GM12878 (cell line): ENCODE measurements at regions not wholly inside any gene's neighbourhood (a gene's known extent, or its start where the extent isn't known, plus 50 kb on each side); places are given as distances from the start of the nearest gene placed in this dataset.

Experiments used
- ATAC-seq: fragments of 200-7000 bp; cut with Tn5 transposase; 3 replicates; pipeline ENCODE4 v1.9.1; 2020; ENCODE audit warnings: mild to moderate bottlenecking, moderate library complexity
- BruUV-seq: library from RNA; stranded (reverse); fragments of 400-500 nt; replicated peaks from 2 replicates; lab custom pipeline; 2021; lab: Mats Ljungman, UMichigan
- CTCF ChIA-PET: fragments of 300-600 bp; sonication (Branson Sonifier 250); formaldehyde crosslinking; extraction: SDS; loops from one replicate; lab custom pipeline; 2021; ENCODE audit warnings: inconsistent platforms; lab: Yijun Ruan, JAX
- POLR2A ChIA-PET: fragments of 350-600 bp; formaldehyde crosslinking; extraction: SDS; loops from one replicate; lab custom pipeline; 2021; ENCODE audit warnings: inconsistent platforms; lab: Charles Lee
- RAD21 ChIA-PET: fragments of 300-600 bp; sonication (Branson Sonifier 250); formaldehyde crosslinking; loops from one replicate; lab custom pipeline; 2023; ENCODE audit warnings: antibody characterized with exemption; ENCODE audit not compliant: unreplicated experiment; lab: Charles Lee
- SMC1A ChIA-PET: fragments of 300-600 bp; sonication (Branson Sonifier 250); formaldehyde crosslinking; loops from one replicate; lab custom pipeline; 2023; ENCODE audit not compliant: unreplicated experiment, uncharacterized antibody; lab: Charles Lee
- DNase-seq: peaks from one replicate; pipeline ENCODE4 v3.0.0-alpha.2; 2011; ENCODE audit warnings: low read depth, low spot score
- FAIRE-seq: peaks from 3 replicates; lab custom pipeline; 2011; peaks lifted over from hg19 to GRCh38; lab: Jason Lieb, UNC
- H2AFZ ChIP-seq: 2 replicates; pipeline ENCODE4 v1.6.0; 2011; ENCODE audit warnings: low read depth, low read length, control low read depth; ENCODE audit not compliant: control insufficient read depth
- H3K27ac ChIP-seq: 2 replicates; pipeline ENCODE4 v1.5.1; 2011; ENCODE audit warnings: control low read depth; ENCODE audit not compliant: control insufficient read depth, insufficient read depth
- H3K27me3 ChIP-seq, 2 experiments: replicated peaks in 1 of 2; 2 replicates each; pipeline versions ENCODE4 v1.6.0 to v1.6.1; 2011; ENCODE audit warnings: low read length in 1 of 2; ENCODE audit not compliant: control insufficient read depth in 2 of 2, insufficient read depth in 2 of 2
- H3K36me3 ChIP-seq, 2 experiments: 2 replicates each; pipeline ENCODE4 v1.5.1; 2011; ENCODE audit warnings: low read length in 1 of 2; ENCODE audit not compliant: control insufficient read depth in 2 of 2, insufficient read depth in 2 of 2
- H3K4me1 ChIP-seq: 2 replicates; pipeline ENCODE4 v1.6.1; 2011; ENCODE audit warnings: mild to moderate bottlenecking, low read length, moderate library complexity, mixed read lengths; ENCODE audit not compliant: control insufficient read depth, insufficient read depth
- H3K4me2 ChIP-seq: 2 replicates; pipeline ENCODE4 v1.6.0; 2011; ENCODE audit warnings: control low read depth; ENCODE audit not compliant: control insufficient read depth, insufficient read depth
- H3K4me3 ChIP-seq: fragments of 200-600 bp; sonication (generic); 2 replicates; pipeline ENCODE4 v1.5.1; 2016
- H3K79me2 ChIP-seq: 2 replicates; pipeline ENCODE4 v1.6.0; 2011; ENCODE audit warnings: low read length; ENCODE audit not compliant: control insufficient read depth, insufficient read depth
- H3K9ac ChIP-seq: 2 replicates; pipeline ENCODE4 v1.8.0; 2011; ENCODE audit warnings: low read length, control low read depth, mixed read lengths; ENCODE audit not compliant: control insufficient read depth, insufficient read depth
- H3K9me3 ChIP-seq: replicated peaks from 3 replicates; pipeline ENCODE4 v1.5.1; 2011; ENCODE audit warnings: mild to moderate bottlenecking, low read length; ENCODE audit not compliant: control insufficient read depth, insufficient read depth
- H4K20me1 ChIP-seq: 2 replicates; pipeline ENCODE4 v1.6.0; 2011; ENCODE audit not compliant: control insufficient read depth, insufficient read depth
- SIX5 ChIP-seq: IDR thresholded peaks from 2 replicates; pipeline ENCODE4 v1.6.1; 2011; ENCODE audit warnings: mild to moderate bottlenecking, low read depth, low read length, moderate library complexity; ENCODE audit not compliant: severe bottlenecking
- in situ Hi-C: fragments of 300-500 bp; cut with MboI; formaldehyde crosslinking; loops from 9 replicates; pipeline ENCODE4 v1.14.3; 2018; ENCODE audit warnings: mixed read lengths
- intact Hi-C: fragments of 100-400 bp; cut with micrococcal nuclease; formaldehyde crosslinking; loops from one replicate; pipeline ENCODE4 v1.14.2; 2022; ENCODE audit not compliant: unreplicated experiment
- TF ChIP-seq, protein P1 (sequence below): fragments of 150-350 bp; IDR thresholded peaks from 2 replicates; pipeline ENCODE4 v1.6.1; 2016; ENCODE audit warnings: low read depth, low read length
- TF ChIP-seq, protein P2 (sequence below): IDR thresholded peaks from 2 replicates; pipeline ENCODE4 v1.6.1; 2012; ENCODE audit warnings: mild to moderate bottlenecking, low read depth, low read length

DNA sequence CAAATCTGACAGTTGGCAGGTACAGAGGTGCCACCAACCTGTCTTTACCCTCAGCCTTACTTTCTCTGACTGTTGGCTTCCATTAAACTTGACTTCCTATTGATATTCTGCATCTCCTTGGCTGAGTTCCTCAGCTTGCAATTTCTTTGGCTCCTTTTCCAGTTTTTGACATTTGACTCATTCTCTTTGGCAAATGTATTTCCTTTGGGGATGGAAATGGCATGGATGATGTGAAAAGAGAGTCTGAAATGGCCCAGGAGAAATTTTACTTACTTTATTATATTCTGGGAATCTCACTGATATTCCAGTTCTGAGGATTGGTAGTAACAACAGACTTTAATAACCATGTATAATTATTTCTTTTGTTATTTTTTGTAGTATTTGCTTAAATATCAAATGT, 255.2 kb downstream of the CD109 start:
- TF ChIP-seq SIX5: no peak
- TF ChIP-seq, protein P1, sequence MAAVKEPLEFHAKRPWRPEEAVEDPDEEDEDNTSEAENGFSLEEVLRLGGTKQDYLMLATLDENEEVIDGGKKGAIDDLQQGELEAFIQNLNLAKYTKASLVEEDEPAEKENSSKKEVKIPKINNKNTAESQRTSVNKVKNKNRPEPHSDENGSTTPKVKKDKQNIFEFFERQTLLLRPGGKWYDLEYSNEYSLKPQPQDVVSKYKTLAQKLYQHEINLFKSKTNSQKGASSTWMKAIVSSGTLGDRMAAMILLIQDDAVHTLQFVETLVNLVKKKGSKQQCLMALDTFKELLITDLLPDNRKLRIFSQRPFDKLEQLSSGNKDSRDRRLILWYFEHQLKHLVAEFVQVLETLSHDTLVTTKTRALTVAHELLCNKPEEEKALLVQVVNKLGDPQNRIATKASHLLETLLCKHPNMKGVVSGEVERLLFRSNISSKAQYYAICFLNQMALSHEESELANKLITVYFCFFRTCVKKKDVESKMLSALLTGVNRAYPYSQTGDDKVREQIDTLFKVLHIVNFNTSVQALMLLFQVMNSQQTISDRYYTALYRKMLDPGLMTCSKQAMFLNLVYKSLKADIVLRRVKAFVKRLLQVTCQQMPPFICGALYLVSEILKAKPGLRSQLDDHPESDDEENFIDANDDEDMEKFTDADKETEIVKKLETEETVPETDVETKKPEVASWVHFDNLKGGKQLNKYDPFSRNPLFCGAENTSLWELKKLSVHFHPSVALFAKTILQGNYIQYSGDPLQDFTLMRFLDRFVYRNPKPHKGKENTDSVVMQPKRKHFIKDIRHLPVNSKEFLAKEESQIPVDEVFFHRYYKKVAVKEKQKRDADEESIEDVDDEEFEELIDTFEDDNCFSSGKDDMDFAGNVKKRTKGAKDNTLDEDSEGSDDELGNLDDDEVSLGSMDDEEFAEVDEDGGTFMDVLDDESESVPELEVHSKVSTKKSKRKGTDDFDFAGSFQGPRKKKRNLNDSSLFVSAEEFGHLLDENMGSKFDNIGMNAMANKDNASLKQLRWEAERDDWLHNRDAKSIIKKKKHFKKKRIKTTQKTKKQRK: no peak
- TF ChIP-seq, protein P2, sequence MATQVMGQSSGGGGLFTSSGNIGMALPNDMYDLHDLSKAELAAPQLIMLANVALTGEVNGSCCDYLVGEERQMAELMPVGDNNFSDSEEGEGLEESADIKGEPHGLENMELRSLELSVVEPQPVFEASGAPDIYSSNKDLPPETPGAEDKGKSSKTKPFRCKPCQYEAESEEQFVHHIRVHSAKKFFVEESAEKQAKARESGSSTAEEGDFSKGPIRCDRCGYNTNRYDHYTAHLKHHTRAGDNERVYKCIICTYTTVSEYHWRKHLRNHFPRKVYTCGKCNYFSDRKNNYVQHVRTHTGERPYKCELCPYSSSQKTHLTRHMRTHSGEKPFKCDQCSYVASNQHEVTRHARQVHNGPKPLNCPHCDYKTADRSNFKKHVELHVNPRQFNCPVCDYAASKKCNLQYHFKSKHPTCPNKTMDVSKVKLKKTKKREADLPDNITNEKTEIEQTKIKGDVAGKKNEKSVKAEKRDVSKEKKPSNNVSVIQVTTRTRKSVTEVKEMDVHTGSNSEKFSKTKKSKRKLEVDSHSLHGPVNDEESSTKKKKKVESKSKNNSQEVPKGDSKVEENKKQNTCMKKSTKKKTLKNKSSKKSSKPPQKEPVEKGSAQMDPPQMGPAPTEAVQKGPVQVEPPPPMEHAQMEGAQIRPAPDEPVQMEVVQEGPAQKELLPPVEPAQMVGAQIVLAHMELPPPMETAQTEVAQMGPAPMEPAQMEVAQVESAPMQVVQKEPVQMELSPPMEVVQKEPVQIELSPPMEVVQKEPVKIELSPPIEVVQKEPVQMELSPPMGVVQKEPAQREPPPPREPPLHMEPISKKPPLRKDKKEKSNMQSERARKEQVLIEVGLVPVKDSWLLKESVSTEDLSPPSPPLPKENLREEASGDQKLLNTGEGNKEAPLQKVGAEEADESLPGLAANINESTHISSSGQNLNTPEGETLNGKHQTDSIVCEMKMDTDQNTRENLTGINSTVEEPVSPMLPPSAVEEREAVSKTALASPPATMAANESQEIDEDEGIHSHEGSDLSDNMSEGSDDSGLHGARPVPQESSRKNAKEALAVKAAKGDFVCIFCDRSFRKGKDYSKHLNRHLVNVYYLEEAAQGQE: no peak
- TF ChIP-seq, all 136 proteins: peak for 0
- DNase-seq (no peak), FAIRE-seq (no peak), ATAC-seq (no peak)
- Histone ChIP-seq H2AFZ (no peak overlapping the region), H3K27me3 (no peaks in the 10 kb centered on the region), H3K4me3 (no peak overlapping the region), H4K20me1 (no peaks in the 10 kb centered on the region), H3K4me1 (no peaks in the 10 kb centered on the region), H3K36me3 (no peaks in the 10 kb centered on the region), H3K4me2 (no peak overlapping the region), H3K27ac (no peak overlapping the region), H3K9me3 (no peaks in the 10 kb centered on the region), H3K9ac (no peak overlapping the region), H3K79me2 (no peaks in the 10 kb centered on the region)
- ChIA-PET CTCF (no interaction called here), RAD21 (no interaction called here), SMC1A (no interaction called here), POLR2A (no interaction called here)
- intact Hi-C loops: no loop called here
- no TSS peak for BruUV-seq
- in situ Hi-C loops: no loop called here
